Hypothalamus (tissue), 51 donors: ENCODE measurements at regions not wholly inside any gene's neighbourhood (a gene's known extent, or its start where the extent isn't known, plus 50 kb on each side); places are given as distances from the start of the nearest gene placed in this dataset.
"Not testable (repeated sequence)": the region's sequence is repeated elsewhere in the genome, so short reads cannot be mapped to it uniquely, and the experiment has no call there.

ENCODE experiments used
- DNase-seq, 51 donors: peaks; one replicate each; lab custom pipeline; 2025; lab: John Stamatoyannopoulos, UW

GRCh38 chr13:78876915-78877549 lies 218.1 kb upstream of the OBI1 start:
- no peak for DNase-seq

DNA sequence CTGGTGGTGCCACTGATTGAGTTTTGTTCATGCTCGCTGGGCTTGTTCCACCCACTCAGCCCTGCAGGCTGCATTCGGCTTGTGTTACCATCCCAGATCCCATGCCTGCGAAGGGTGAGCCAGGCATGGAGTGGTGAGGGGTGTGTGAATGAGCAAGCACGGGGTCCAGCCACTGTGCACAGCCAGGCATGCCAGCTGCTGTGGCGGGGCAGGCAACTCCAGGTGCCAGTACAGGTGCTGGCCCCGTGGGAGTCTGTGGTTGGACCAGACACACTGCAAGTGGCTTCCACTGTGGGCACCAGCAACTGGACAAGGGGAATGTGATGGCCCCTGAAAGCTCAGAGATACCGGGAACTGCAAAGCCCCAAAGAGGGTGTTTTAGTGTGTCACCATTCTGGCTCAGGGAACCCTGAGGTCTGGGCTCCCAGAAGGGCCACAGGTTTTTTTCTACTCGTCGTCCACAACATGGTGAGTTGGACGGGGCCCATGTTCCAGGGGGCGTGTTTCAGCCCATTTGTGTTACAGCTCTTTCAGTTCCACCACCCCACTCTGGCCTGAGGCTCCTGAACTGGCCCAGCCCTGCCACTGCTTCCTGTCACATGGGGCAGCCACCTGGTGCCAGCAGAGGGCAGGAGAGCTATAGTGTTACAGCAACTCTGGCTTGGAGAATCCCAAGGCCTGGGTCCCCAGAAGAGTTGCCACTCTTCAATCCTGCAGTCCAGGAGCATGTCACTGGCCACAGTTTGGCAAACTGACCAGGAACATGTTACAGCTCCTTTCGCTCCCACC lies 217.0 kb upstream of the OBI1 start:
- no peak for DNase-seq

- no peak for DNase-seq
Observed at GRCh38 chr13:78868991-78869390, 210.0 kb upstream of the OBI1 start.

GRCh38 chr13:78867655-78868054 lies 208.7 kb upstream of the OBI1 start:
- no peak for DNase-seq

DNA sequence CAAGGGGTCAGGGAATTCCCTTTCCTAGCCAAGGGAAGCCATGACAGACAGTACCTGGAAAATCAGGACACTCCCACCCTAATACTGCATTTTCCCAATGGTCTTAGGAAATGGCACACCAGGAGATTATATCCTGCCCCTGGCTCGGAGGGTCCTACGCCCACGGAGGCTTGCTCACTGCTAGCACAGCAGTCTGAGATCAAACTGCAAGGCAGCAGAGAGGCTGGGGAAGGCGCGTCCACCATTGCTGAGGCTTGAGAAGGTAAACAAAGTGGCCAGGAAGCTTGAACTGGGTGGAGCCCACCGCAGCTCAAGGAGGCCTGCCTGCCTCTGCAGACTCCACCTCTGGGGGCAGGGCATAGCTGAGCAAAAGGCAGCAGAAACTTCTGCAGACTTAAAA lies 207.1 kb upstream of the OBI1 start:
- not testable (repeated sequence) for DNase-seq

GRCh38 chr13:78862446-78862845 lies 203.5 kb upstream of the OBI1 start:
- DNase-seq = no peak

DNA sequence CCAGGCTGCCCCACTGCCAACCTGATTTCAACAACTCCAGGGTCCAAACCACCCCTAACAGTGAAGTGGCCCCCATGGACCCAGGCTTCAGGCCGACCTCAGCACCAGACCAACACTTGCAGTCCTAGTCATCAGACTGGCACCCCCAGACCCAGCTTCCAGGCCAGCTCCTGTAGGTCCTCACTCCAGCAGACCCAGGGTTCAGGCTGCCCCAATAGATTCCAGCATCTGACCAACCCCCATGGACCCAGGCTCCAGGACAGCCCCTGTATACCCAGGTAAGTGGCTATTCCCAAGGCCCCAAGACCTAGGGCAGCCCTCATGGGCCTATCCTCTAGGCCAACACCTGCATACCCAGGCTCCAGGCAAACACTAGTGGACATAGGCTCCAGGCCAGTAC lies 193.8 kb upstream of the OBI1 start:
- DNase-seq = no peak

- no peak for DNase-seq
Observed at GRCh38 chr13:78845656-78846365, 186.9 kb upstream of the OBI1 start.

DNA sequence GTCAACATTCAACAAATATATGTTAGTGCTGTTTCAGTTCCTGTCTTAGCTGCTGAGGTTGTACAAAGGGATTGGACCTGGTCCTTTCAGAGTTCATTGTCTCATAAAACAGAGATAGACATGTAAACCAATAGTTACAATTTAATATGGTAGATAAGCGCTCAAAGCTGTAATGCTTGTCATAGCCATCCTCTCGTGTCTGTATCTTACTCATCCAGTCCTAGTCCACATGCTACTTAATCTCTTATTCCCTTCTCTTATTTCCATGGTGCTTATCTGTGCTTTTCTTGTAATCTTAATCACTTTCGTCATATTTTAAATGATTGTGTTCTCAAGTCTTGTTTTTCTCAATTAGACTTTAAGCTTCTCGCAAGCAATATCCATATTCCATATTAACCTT lies 185.2 kb upstream of the OBI1 start:
- DNase-seq = no peak

DNA sequence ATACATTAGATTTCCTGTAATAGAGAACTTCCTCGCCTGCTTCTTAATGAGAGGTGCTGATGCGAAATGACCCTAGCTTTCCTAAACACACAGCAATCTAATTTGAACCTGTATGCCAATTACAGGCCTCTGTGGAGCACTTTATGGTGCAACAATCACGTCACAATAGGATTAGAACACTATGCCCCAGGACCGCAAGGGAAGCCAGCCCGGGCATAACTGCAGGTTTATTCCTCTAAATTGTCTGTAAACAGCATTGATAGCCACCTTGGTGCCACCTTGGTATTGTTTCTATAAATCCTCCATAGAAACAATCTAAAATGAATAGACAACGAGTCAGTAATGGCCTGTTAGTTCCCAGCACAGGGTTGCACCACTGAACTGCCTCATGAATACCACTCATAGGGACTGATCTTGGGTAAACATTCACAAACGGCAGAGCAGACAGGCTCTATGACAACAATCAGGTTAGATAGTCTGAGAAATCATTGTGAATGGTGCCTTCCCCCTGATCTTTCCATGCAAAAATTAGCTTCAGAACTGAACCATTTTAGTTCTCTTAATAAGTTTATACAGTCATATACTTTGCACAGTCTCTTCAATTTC lies 182.5 kb upstream of the OBI1 start:
- DNase-seq = no peak

DNA sequence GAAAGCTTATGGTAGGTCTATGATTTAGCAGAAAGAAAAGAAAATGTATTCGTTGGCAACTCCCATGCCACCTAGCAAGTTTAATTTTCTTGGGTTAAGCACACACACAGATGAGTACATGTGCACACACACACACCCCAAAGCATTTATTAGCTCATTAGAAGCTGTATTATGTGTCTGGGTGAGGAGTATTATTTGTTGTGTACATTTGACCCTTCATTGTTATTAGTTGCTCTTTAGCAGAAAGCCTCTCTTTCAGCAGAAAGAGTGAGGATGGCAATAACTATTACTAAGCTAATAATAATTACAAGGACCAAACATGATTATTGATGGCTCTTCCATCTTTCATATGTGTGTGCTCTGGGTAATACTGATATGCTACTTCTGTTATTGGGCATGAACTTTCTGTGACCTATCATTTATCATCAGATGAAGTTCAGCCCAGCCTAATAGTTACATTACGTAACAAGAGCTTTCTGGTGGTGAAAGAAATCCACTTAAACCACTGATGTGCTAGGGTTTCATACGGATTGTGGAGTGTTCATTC lies 177.4 kb upstream of the OBI1 start:
- no peak for DNase-seq

- DNase-seq = no peak
Observed at GRCh38 chr13:78832461-78832860, 173.5 kb upstream of the OBI1 start.

DNA sequence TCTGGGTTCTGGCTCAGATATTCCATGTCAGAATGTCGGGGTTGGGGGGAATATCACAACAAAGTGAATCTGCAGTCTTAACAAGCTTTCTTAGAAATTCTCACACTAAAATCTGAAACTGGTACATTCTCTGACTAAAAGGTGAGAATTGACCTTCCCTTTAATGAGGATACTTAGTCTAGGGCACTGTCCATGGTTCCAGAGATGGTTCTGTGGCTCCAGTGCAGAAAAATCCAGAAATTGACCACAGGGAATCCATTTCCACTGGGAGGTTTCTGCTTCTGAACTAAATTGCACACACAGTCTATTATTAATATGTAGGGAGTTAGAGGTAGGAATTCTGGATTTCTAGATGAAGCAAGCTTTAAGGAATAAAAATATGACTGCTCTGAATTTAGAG lies 171.6 kb upstream of the OBI1 start:
- DNase-seq = no peak

DNA sequence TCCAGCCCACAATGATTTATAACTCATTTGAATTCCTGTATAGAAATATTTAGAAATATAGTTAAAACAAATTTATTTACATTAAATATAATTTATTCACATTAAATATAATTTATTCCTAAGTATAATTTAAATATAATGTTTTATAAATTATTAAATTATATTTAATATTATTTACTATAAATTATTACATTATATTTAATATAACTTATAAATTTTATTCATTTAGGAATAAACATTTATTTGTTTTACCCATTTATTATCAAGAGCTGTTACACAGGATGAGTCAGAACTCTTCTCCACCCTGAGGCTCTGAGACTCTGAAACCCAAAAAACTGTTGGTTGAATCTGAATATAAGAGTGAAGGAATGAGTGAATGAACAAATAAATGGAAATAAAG lies 170.9 kb upstream of the OBI1 start:
- no peak for DNase-seq

DNA sequence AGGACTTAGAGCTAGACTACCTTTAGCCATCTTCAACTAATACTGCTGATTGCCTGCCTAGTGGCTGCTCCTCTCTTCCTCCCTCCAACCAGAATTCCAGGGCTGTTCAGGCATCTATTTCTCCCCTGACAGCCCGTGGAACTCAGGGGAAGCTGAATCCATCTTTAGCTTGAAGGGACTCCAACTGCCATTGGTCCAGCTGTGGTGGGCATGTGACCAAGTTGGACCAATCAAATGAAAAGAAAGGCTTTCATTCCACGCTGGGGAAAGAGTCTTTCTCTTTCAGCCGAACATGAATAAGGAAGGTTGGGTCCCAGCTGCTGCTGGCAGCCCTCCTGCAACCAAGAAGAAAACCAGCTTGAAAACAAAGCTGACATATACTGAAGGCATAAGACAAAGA lies 168.5 kb upstream of the OBI1 start:
- DNase-seq = no peak

DNA sequence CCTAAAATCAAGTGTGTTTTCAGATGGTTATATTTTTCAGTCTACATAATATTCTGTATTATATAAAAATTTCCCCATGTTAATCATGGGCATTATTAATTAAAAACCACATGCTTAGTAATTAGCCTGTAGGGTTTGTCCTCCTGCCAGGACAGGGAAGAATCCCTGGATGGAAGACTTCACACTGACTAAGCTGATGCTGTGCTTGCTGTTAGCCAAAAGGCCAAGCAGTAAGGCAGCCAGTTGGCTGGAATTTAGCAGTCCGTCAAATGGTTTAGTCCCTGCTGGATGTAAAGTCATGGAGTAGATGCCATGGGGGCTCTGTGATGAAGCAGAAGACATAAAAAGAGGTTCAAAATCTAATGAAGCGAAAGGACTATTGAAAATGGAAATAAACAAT lies 168.0 kb upstream of the OBI1 start:
- no peak for DNase-seq

GRCh38 chr13:78826312-78826711 lies 167.4 kb upstream of the OBI1 start:
- DNase-seq = no peak

GRCh38 chr13:78820541-78820940 lies 161.6 kb upstream of the OBI1 start:
- DNase-seq = no peak

GRCh38 chr13:78816592-78816991 lies 157.6 kb upstream of the OBI1 start:
- no peak for DNase-seq

- DNase-seq = no peak
Observed at GRCh38 chr13:78816154-78816553, 157.2 kb upstream of the OBI1 start.

GRCh38 chr13:78806457-78806856 lies 147.5 kb upstream of the OBI1 start:
- DNase-seq = no peak
